Right lobe of liver (tissue), 6 donors: ENCODE measurements at regions not wholly inside any gene's neighbourhood (a gene's known extent, or its start where the extent isn't known, plus 50 kb on each side); places are given as distances from the start of the nearest gene placed in this dataset.
A peak's percentile ranks its signal among the peaks of the same experiment; 100 is the strongest.

Experiments
- ATAC-seq, 4 donors: fragments of 200-7000 bp; cut with Tn5 transposase; one replicate each; pipeline ENCODE4 v1.9.1; 2020; ENCODE audit warnings: mild to moderate bottlenecking in 4 of 4, moderate library complexity in 4 of 4
- DNase-seq, 3 donors: peaks; one replicate each; pipeline ENCODE4 v3.0.0-alpha.2; 2020
- H3K27ac ChIP-seq, 3 donors: fragments of 200-600 bp; one replicate each; pipeline ENCODE4 v1.8.0; 2022
- H3K27me3 ChIP-seq, 2 donors: fragments of 200-600 bp; one replicate each; pipeline ENCODE4 v1.8.0; 2022
- H3K36me3 ChIP-seq, 4 donors: fragments of 200-600 bp; sonication (generic) in 1 of 4; one replicate each; pipeline versions ENCODE4 v1.5.1 to v1.8.0; 2017 to 2022; ENCODE audit warnings: control low read depth in 1 of 4
- H3K4me1 ChIP-seq, 4 donors: fragments of 200-600 bp; sonication (generic) in 1 of 4; one replicate each; pipeline versions ENCODE4 v1.5.1 to v1.8.0; 2017 to 2022; ENCODE audit warnings: control low read depth in 1 of 4
- H3K4me3 ChIP-seq, 3 donors: fragments of 200-600 bp; one replicate each; pipeline ENCODE4 v1.8.0; 2022
- H3K9me3 ChIP-seq, 4 donors: fragments of 200-600 bp; sonication (generic) in 1 of 4; one replicate each; pipeline versions ENCODE4 v1.5.1 to v1.8.0; 2017 to 2022; ENCODE audit warnings: control low read depth in 1 of 4
- POLR2A ChIP-seq: fragments of 450-650 bp; IDR thresholded peaks from one replicate; pipeline ENCODE4 v1.6.1; 2017; ENCODE audit warnings: antibody characterized with exemption, mild to moderate bottlenecking
- WGBS: methylation state at CpG from one replicate; pipeline ENCODE4 v1.1.6; 2018; ENCODE audit warnings: low coverage, low lambda C conversion rate; ENCODE audit not compliant: insufficient coverage; ENCODE audit errors: missing lambda C conversion rate; 5-methylcytosine and 5-hydroxymethylcytosine counted together
- intact Hi-C, 2 donors: fragments of 100-400 bp; cut with DNase I; formaldehyde crosslinking; loops; one replicate each; pipeline versions ENCODE4 v1.11.2 to v1.14.1; 2022
- TF ChIP-seq, protein P1 (sequence below), 4 donors: fragments of 200-600 bp in 3 of 4; fragments of 450-650 bp in 1 of 4; IDR thresholded peaks; one replicate each; pipeline versions ENCODE4 v1.5.1 to v1.8.0; 2016 to 2022; ENCODE audit warnings: antibody characterized with exemption in 4 of 4, mild to moderate bottlenecking in 2 of 4
- donor health status: DM: no; HTN: yes; CAD: no.
- donor health status: DM: no; HTN: no; CAD: no.
- donor health status: DM: no; HTN: no; CAD: no.
- donor health status: DM: no; HTN: yes; CAD: no.
- donor health status: DM: no; HTN: yes; CAD: no.

DNA sequence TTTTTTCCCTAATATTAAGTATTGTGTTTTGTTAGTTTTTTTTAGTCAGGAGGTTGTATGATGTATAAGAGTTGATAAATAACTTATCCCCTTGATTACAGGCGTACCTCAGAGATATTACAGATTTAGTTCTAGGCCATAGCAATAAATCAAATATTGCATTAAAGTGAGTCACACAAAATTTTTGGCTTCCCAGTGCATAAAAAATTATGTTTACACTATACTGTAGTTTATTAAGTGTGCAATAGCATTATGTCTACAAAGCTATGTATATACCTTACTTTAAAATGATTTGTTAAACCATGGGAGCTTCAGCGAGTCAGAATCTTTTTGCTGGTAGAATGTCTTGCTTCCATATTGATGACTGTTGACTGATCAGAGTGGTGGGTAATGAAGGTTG, 1180.6 kb upstream of the CDH18 start:
- DNase-seq: no peak
- WGBS: 64% methylated on average over 2 of the region's 2 CpGs
- no peak overlapping the region for H3K4me3 ChIP-seq
- no peaks in the 10 kb centered on the region for H3K9me3 ChIP-seq
- H3K27ac ChIP-seq: no peak overlapping the region
- ATAC-seq: no peak
- TF ChIP-seq, protein P1, sequence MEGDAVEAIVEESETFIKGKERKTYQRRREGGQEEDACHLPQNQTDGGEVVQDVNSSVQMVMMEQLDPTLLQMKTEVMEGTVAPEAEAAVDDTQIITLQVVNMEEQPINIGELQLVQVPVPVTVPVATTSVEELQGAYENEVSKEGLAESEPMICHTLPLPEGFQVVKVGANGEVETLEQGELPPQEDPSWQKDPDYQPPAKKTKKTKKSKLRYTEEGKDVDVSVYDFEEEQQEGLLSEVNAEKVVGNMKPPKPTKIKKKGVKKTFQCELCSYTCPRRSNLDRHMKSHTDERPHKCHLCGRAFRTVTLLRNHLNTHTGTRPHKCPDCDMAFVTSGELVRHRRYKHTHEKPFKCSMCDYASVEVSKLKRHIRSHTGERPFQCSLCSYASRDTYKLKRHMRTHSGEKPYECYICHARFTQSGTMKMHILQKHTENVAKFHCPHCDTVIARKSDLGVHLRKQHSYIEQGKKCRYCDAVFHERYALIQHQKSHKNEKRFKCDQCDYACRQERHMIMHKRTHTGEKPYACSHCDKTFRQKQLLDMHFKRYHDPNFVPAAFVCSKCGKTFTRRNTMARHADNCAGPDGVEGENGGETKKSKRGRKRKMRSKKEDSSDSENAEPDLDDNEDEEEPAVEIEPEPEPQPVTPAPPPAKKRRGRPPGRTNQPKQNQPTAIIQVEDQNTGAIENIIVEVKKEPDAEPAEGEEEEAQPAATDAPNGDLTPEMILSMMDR (IDR thresholded peaks at IDR 0.05): no peak
- TF ChIP-seq POLR2A: no peak
- intact Hi-C loops: no loop called here
- H3K4me1 ChIP-seq: no peaks in the 10 kb centered on the region
- no peaks in the 10 kb centered on the region for H3K36me3 ChIP-seq
- H3K27me3 ChIP-seq: no peaks in the 10 kb centered on the region

DNA sequence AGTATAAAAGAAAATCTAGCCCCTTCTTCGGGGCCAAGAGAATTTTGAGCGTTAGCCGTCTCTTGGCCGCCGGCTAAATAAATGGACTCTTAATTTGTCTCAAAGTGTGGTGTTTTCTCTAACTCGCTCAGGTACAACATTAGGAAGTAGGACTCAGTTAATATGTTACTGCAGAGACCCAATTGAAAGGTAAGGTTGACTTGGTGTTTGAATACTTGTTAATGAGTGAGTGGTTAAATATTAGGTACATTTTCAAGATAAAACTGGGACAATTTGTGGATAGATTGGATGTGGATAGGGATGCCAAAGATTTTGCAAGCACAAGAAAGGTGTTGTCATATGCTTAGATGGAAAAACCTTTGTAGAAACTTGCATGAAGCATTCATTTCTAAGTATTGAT, 1177.3 kb upstream of the CDH18 start:
- intact Hi-C loops: no loop called here
- Histone ChIP-seq H3K36me3 (no peaks in the 10 kb centered on the region), H3K9me3 (no peaks in the 10 kb centered on the region), H3K27me3 (no peaks in the 10 kb centered on the region), H3K4me3 (no peak overlapping the region), H3K4me1 (no peaks in the 10 kb centered on the region), H3K27ac (no peak overlapping the region)
- WGBS: 32% methylated on average over 6 of the region's 6 CpGs
- DNase-seq (no peak), ATAC-seq (no peak)
- TF ChIP-seq, protein P1 (IDR thresholded peaks at IDR 0.05): no peak
- no peak for TF ChIP-seq POLR2A

DNA sequence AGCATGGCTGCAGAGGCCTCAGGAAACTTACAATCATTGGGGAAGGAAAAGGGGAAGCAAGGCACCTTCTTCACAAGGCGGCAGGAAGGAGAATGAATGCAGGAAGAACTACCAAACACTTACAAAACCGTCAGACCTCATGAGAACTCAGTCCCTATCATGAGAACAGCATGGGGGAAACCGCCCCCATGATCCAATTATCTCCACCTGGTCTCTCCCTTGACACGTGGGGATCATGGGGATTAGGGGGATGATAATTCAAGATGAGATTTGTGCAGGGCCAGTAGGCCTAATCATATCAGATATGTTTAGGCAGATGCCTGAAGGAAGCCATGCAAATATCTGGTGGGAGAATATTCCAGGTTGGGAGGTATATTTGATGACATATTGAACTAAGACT, 1176.4 kb upstream of the CDH18 start:
- DNase-seq (no peak), ATAC-seq (no peak)
- 50% methylated on average over 4 of the region's 4 CpGs for WGBS

DNA sequence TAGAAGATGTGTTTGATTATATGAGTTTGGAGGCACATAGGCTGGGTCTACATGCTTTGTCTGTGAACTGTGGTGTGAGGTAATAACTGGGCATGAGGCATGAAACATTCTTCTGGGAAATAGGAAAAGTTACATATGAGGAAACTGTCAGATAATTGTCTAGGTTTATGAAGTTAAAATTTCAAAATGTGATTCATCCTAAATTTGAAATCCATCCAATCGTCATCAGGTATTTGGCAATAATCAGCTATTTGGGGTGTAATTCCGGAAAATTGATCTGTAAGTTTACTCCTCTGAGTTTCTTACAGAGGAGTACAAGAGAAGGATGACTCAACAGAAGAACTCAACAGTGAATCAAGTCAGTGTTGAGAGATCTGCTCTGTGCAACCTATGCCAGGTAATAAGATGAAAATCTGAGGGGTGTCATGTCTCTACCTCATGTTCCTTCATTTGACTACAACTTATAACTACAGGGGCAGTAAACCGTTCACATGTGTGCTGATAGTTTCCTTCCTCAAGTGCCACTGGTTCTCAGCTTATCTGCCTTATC, 1171.6 kb upstream of the CDH18 start:
- no peaks in the 10 kb centered on the region for H3K36me3 ChIP-seq
- intact Hi-C loops: no loop called here
- H3K4me1 ChIP-seq: no peaks in the 10 kb centered on the region
- ATAC-seq: no peak
- no peak for DNase-seq
- no peaks in the 10 kb centered on the region for H3K9me3 ChIP-seq
- 60% methylated on average over 3 of the region's 3 CpGs for WGBS
- TF ChIP-seq, protein P1 (IDR thresholded peaks at IDR 0.05): no peak
- no peak for TF ChIP-seq POLR2A
- no peak overlapping the region for H3K4me3 ChIP-seq
- no peaks in the 10 kb centered on the region for H3K27me3 ChIP-seq
- H3K27ac ChIP-seq: no peak overlapping the region

More for the DNA sequence above, 1176.4 kb upstream of the CDH18 start:
- Histone ChIP-seq H3K27ac (no peak overlapping the region), H3K36me3 (no peaks in the 10 kb centered on the region), H3K4me1 (no peaks in the 10 kb centered on the region), H3K9me3 (no peaks in the 10 kb centered on the region), H3K4me3 (no peak overlapping the region), H3K27me3 (no peaks in the 10 kb centered on the region)
- TF ChIP-seq, protein P1 (IDR thresholded peaks at IDR 0.05): no peak
- TF ChIP-seq POLR2A: no peak
- intact Hi-C loops: no loop called here

DNA sequence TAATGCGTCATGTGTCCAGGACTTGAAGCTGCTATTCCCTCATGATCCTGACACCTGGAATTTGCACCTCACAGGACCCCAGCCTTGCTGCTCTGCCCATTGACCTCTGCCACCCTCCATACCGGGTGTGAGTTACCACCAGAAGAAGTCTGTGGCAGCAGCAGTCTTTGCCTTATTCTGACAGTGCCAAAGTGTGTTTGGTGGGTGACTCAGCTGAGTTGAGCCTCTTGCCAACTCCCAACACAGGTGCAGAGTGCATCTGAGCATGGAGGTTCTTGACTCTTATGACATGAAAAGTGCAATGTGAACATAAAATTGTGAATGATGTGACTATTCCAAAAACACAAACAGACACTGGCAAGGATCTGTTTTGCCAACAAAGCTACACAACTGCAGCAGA, 1166.5 kb upstream of the CDH18 start:
- no peaks in the 10 kb centered on the region for H3K36me3 ChIP-seq
- no peak overlapping the region for H3K4me3 ChIP-seq
- WGBS: 19% methylated on average over 2 of the region's 2 CpGs
- intact Hi-C loops: no loop called here
- no peak overlapping the region for H3K27ac ChIP-seq
- no peaks in the 10 kb centered on the region for H3K9me3 ChIP-seq
- ATAC-seq (peak in 1 of 4 donors; percentile 39), DNase-seq (no peak)
- TF ChIP-seq POLR2A: no peak
- TF ChIP-seq, protein P1 (IDR thresholded peaks at IDR 0.05): no peak
- H3K27me3 ChIP-seq: no peaks in the 10 kb centered on the region
- no peaks in the 10 kb centered on the region for H3K4me1 ChIP-seq
